ENCODE measurements at regions not wholly inside any gene's neighbourhood (a gene's known extent, or its start where the extent isn't known, plus 50 kb on each side); places are given as distances from the start of the nearest gene placed in this dataset.

DNA sequence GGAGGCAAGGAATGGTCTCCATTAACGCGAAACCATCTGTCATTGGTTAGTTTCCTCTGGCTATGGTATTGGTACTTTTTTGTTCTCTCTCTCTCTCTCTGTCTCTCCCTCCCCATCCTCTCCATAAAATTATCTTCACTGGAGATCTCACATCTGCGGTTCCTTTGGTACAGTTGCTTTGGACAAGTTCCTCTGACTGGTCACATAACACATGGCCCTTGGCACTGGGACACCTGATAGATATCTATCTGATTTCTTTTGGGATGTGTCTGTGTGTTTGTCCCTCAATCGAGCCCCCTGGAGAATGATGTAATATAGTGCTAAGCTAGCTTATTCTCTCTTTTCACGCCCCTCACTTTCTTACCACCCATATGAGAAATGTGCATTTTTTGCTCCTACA is 682.0 kb upstream of the B3GALT2 start:
- ChIA-PET CTCF (ENCODE audit: unreplicated experiment) (no interaction called here), POLR2A (no interaction called here)
- no TSS peak for BruUV-seq (replicated peaks)
- TF ChIP-seq, protein P1, sequence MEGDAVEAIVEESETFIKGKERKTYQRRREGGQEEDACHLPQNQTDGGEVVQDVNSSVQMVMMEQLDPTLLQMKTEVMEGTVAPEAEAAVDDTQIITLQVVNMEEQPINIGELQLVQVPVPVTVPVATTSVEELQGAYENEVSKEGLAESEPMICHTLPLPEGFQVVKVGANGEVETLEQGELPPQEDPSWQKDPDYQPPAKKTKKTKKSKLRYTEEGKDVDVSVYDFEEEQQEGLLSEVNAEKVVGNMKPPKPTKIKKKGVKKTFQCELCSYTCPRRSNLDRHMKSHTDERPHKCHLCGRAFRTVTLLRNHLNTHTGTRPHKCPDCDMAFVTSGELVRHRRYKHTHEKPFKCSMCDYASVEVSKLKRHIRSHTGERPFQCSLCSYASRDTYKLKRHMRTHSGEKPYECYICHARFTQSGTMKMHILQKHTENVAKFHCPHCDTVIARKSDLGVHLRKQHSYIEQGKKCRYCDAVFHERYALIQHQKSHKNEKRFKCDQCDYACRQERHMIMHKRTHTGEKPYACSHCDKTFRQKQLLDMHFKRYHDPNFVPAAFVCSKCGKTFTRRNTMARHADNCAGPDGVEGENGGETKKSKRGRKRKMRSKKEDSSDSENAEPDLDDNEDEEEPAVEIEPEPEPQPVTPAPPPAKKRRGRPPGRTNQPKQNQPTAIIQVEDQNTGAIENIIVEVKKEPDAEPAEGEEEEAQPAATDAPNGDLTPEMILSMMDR (conservative IDR thresholded peaks at IDR 0.05; ENCODE audit: low read length) = no peak
- no peak for TF ChIP-seq EZH2phosphoT487 (IDR thresholded peaks at IDR 0.05; ENCODE audit: borderline replicate concordance, low read depth, low read length)
- Histone ChIP-seq H2AFZ (ENCODE audit: low read length) (no peak overlapping the region), H3K9me2 (ENCODE audit: insufficient read depth, low read length) (no peaks in the 10 kb centered on the region), H3K27ac (ENCODE audit: low read depth, low read length, poor library complexity, severe bottlenecking) (no peak overlapping the region), H3K4me3 (ENCODE audit: low read depth, low read length, poor library complexity, severe bottlenecking) (no peak overlapping the region), H3K4me1 (ENCODE audit: insufficient read depth, low read length, poor library complexity, severe bottlenecking) (no peaks in the 10 kb centered on the region), H3K79me2 (ENCODE audit: insufficient read depth, low read depth, low read length) (no peaks in the 10 kb centered on the region), H3K9me3 (ENCODE audit: low read length) (no peaks in the 10 kb centered on the region), H3K36me3 (ENCODE audit: insufficient read depth, low read length) (no peaks in the 10 kb centered on the region), H4K20me1 (ENCODE audit: insufficient read depth, low read length) (no peaks in the 10 kb centered on the region), H3K4me2 (ENCODE audit: low read length) (no peak overlapping the region)
- intact Hi-C loops (cut with micrococcal nuclease; ENCODE audit: unreplicated experiment) = no loop called here
- no peak for DNase-seq (ENCODE audit: low spot score)

DNA sequence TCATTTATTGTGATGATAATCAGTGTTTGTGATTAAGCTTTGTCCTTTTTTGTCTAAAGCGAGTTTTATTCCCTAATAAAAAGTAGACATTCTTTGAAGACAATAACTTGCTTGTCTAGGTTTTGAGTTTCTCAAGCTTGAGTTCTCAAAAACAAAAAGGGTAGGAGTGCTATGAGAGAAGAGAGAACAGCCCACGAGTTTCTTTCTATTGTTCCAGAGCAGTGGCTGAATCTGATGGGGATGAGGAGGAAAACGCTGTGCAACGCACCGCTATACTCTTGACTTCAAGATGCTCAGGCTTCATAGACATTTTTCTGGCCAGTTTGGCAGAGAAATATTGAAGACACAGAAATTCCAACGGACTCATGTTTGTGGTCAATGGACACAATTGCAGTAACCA is 669.8 kb upstream of the B3GALT2 start:
- H3K27ac ChIP-seq (ENCODE audit: low read depth, low read length, poor library complexity, severe bottlenecking) = no peak overlapping the region
- H3K9me3 ChIP-seq (ENCODE audit: low read length) = no peaks in the 10 kb centered on the region
- H3K4me3 ChIP-seq (ENCODE audit: low read depth, low read length, poor library complexity, severe bottlenecking) = no peak overlapping the region
- CTCF ChIA-PET (ENCODE audit: unreplicated experiment) = no interaction called here
- no peak for DNase-seq (ENCODE audit: low spot score)
- POLR2A ChIA-PET = interaction anchor here (0.6 kb wide), 1 partner anchor 527 kb away, joined by 3 read pairs; no protein-coding TSS in a partner anchor
- no peaks in the 10 kb centered on the region for H3K79me2 ChIP-seq (ENCODE audit: insufficient read depth, low read depth, low read length)
- intact Hi-C loops (cut with micrococcal nuclease; ENCODE audit: unreplicated experiment) = no loop called here
- no peaks in the 10 kb centered on the region for H4K20me1 ChIP-seq (ENCODE audit: insufficient read depth, low read length)
- BruUV-seq (replicated peaks) = no TSS peak
- no peaks in the 10 kb centered on the region for H3K9me2 ChIP-seq (ENCODE audit: insufficient read depth, low read length)
- no peaks in the 10 kb centered on the region for H3K4me1 ChIP-seq (ENCODE audit: insufficient read depth, low read length, poor library complexity, severe bottlenecking)
- no peak overlapping the region for H3K4me2 ChIP-seq (ENCODE audit: low read length)
- H2AFZ ChIP-seq (ENCODE audit: low read length) = no peak overlapping the region
- no peak for TF ChIP-seq EZH2phosphoT487 (IDR thresholded peaks at IDR 0.05; ENCODE audit: borderline replicate concordance, low read depth, low read length)
- TF ChIP-seq, protein P1 (conservative IDR thresholded peaks at IDR 0.05; ENCODE audit: low read length) = no peak
- no peaks in the 10 kb centered on the region for H3K36me3 ChIP-seq (ENCODE audit: insufficient read depth, low read length)

DNA sequence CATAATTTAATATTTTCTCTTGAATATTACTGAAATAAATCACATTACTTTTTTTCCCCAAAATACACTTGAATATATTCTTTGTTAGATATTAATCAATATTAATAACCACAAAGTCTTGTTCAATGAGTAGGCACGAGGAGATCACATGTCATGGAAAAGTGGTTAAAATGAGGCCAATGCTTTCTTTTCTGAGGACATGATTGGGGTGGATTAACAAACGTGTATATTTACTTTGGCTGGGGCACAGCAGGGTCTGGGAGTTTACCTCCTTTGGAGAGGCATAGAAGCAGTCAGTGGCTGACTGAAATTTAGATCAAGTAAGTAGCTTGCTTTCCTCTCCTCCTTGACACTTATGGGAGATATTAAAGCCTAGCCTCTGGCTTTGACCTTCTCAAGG is 664.3 kb upstream of the B3GALT2 start:
- Histone ChIP-seq H4K20me1 (ENCODE audit: insufficient read depth, low read length) (no peaks in the 10 kb centered on the region), H3K4me1 (ENCODE audit: insufficient read depth, low read length, poor library complexity, severe bottlenecking) (no peaks in the 10 kb centered on the region), H3K27ac (ENCODE audit: low read depth, low read length, poor library complexity, severe bottlenecking) (no peak overlapping the region), H3K4me2 (ENCODE audit: low read length) (no peak overlapping the region), H3K9me2 (ENCODE audit: insufficient read depth, low read length) (no peaks in the 10 kb centered on the region), H3K36me3 (ENCODE audit: insufficient read depth, low read length) (no peaks in the 10 kb centered on the region), H3K79me2 (ENCODE audit: insufficient read depth, low read depth, low read length) (no peaks in the 10 kb centered on the region), H3K4me3 (ENCODE audit: low read depth, low read length, poor library complexity, severe bottlenecking) (no peak overlapping the region), H3K9me3 (ENCODE audit: low read length) (no peaks in the 10 kb centered on the region), H2AFZ (ENCODE audit: low read length) (no peak overlapping the region)
- intact Hi-C loops (cut with micrococcal nuclease; ENCODE audit: unreplicated experiment) = no loop called here
- ChIA-PET POLR2A (interaction anchor here (1.2 kb wide), 1 partner anchor 32 kb away, joined by 3 read pairs; no protein-coding TSS in a partner anchor), CTCF (ENCODE audit: unreplicated experiment) (no interaction called here)
- no TSS peak for BruUV-seq (replicated peaks)
- no peak for TF ChIP-seq EZH2phosphoT487 (IDR thresholded peaks at IDR 0.05; ENCODE audit: borderline replicate concordance, low read depth, low read length)
- TF ChIP-seq, protein P1 (conservative IDR thresholded peaks at IDR 0.05; ENCODE audit: low read length) = no peak
- DNase-seq (ENCODE audit: low spot score) = no peak
